H9 (cell line): ENCODE measurements at regions not wholly inside any gene's neighbourhood (a gene's known extent, or its start where the extent isn't known, plus 50 kb on each side); places are given as distances from the start of the nearest gene placed in this dataset.

Experiments
- DNase-seq: peaks from one replicate; pipeline ENCODE4 v3.0.0-alpha.2; 2017
- H2AFZ ChIP-seq: one replicate; pipeline ENCODE4 v1.6.1; 2013; ENCODE audit warnings: mild to moderate bottlenecking, low read length, control low read depth, moderate library complexity
- H2AK5ac ChIP-seq: 2 replicates; pipeline ENCODE4 v1.6.1; 2013; ENCODE audit warnings: low read length, control low read depth, mixed read lengths; ENCODE audit not compliant: insufficient read length
- H2BK120ac ChIP-seq: one replicate; pipeline ENCODE4 v1.6.1; 2013; ENCODE audit warnings: low read depth, mild to moderate bottlenecking, low read length, control low read depth, inconsistent platforms; ENCODE audit not compliant: poor library complexity, severe bottlenecking
- H2BK12ac ChIP-seq: 2 replicates; pipeline ENCODE4 v1.6.1; 2013; ENCODE audit warnings: low read length, control low read depth, mixed read lengths, low read depth; ENCODE audit not compliant: insufficient read length
- H2BK15ac ChIP-seq: 2 replicates; pipeline ENCODE4 v1.6.1; 2013; ENCODE audit warnings: low read depth, low read length, control low read depth
- H2BK20ac ChIP-seq: one replicate; pipeline ENCODE4 v1.6.1; 2013; ENCODE audit warnings: low read depth, mild to moderate bottlenecking, low read length, control low read depth, inconsistent platforms; ENCODE audit not compliant: poor library complexity, severe bottlenecking
- H2BK5ac ChIP-seq: 2 replicates; pipeline ENCODE4 v1.6.1; 2013; ENCODE audit warnings: low read length, control low read depth, mixed read lengths; ENCODE audit not compliant: insufficient read length
- H3K14ac ChIP-seq: 2 replicates; pipeline ENCODE4 v1.6.1; 2013; ENCODE audit warnings: low read length, control low read depth; ENCODE audit not compliant: insufficient read depth
- H3K18ac ChIP-seq: 2 replicates; pipeline ENCODE4 v1.6.1; 2013; ENCODE audit warnings: low read depth, mild to moderate bottlenecking, mixed read lengths, low read length, control low read depth; ENCODE audit not compliant: insufficient read length
- H3K23ac ChIP-seq: 2 replicates; pipeline ENCODE4 v1.6.1; 2013; ENCODE audit warnings: low read length, control low read depth, mixed read lengths, low read depth; ENCODE audit not compliant: insufficient read length
- H3K23me2 ChIP-seq: 2 replicates; pipeline ENCODE4 v1.6.1; 2013; ENCODE audit warnings: low read depth, mild to moderate bottlenecking, mixed read lengths, low read length, control low read depth; ENCODE audit not compliant: insufficient read length, poor library complexity, severe bottlenecking
- H3K27ac ChIP-seq: 2 replicates; pipeline ENCODE4 v1.5.1; 2013; ENCODE audit warnings: low read length, control low read depth, mixed read lengths, low read depth; ENCODE audit not compliant: insufficient read length
- H3K27me3 ChIP-seq: 2 replicates; pipeline ENCODE4 v1.6.1; 2013; ENCODE audit warnings: low read length, control low read depth, inconsistent platforms; ENCODE audit not compliant: insufficient read depth
- H3K4ac ChIP-seq: 2 replicates; pipeline ENCODE4 v1.6.1; 2013; ENCODE audit warnings: low read depth, mild to moderate bottlenecking, control low read depth, inconsistent platforms, low read length, moderate library complexity
- H3K4me1 ChIP-seq: 2 replicates; pipeline ENCODE4 v1.6.1; 2013; ENCODE audit warnings: low read length, control low read depth, inconsistent platforms; ENCODE audit not compliant: insufficient read depth
- H3K4me2 ChIP-seq: 2 replicates; pipeline ENCODE4 v1.6.1; 2013; ENCODE audit warnings: low read length, control low read depth, mixed read lengths; ENCODE audit not compliant: insufficient read length, insufficient read depth
- H3K56ac ChIP-seq: 2 replicates; pipeline ENCODE4 v1.6.1; 2013; ENCODE audit warnings: low read depth, mild to moderate bottlenecking, mixed read lengths, low read length, control low read depth; ENCODE audit not compliant: insufficient read length
- H3K79me1 ChIP-seq: 2 replicates; pipeline ENCODE4 v1.6.1; 2013; ENCODE audit warnings: low read depth, mild to moderate bottlenecking, moderate library complexity, low read length, control low read depth, inconsistent platforms; ENCODE audit not compliant: insufficient read depth, poor library complexity, severe bottlenecking
- H3K79me2 ChIP-seq: 2 replicates; pipeline ENCODE4 v1.6.1; 2013; ENCODE audit warnings: low read length, control low read depth, inconsistent platforms; ENCODE audit not compliant: insufficient read depth
- H3K9ac ChIP-seq: 2 replicates; pipeline ENCODE4 v1.6.1; 2013; ENCODE audit warnings: low read length, control low read depth, mixed read lengths; ENCODE audit not compliant: insufficient read length; ENCODE audit errors: extremely low read depth
- H3K9me3 ChIP-seq: one replicate; pipeline ENCODE4 v1.6.1; 2013; ENCODE audit warnings: low read depth, low read length, inconsistent platforms; ENCODE audit not compliant: control insufficient read depth
- H3T11ph ChIP-seq: one replicate; pipeline ENCODE4 v1.6.1; 2013; ENCODE audit warnings: mild to moderate bottlenecking, low read length, control low read depth, inconsistent platforms
- H4K20me1 ChIP-seq: one replicate; pipeline ENCODE4 v1.6.1; 2013; ENCODE audit not compliant: control insufficient read depth, insufficient read length, insufficient read depth
- H4K5ac ChIP-seq: 2 replicates; pipeline ENCODE4 v1.6.1; 2013; ENCODE audit warnings: low read depth, mild to moderate bottlenecking, mixed read lengths, low read length, control low read depth; ENCODE audit not compliant: insufficient read length
- H4K8ac ChIP-seq: replicated peaks from 2 replicates; pipeline ENCODE4 v1.6.1; 2013; ENCODE audit warnings: low read length, control low read depth, mixed read lengths, low read depth; ENCODE audit not compliant: insufficient read length
- H4K91ac ChIP-seq: 2 replicates; pipeline ENCODE4 v1.6.1; 2013; ENCODE audit warnings: low read depth, mild to moderate bottlenecking, moderate library complexity, mixed read lengths, low read length, control low read depth; ENCODE audit not compliant: insufficient read length
- H3K27ac Mint-ChIP-seq, 3 experiments: 2 replicates in 2 of 3; 3 replicates in 1 of 3; pipeline ENCODE4 v1.8.0; 2020 to 2021; ENCODE audit warnings: mixed read lengths in 3 of 3, mild to moderate bottlenecking in 1 of 3, moderate library complexity in 1 of 3
- H3K27me3 Mint-ChIP-seq: 2 replicates; pipeline ENCODE4 v1.8.0; 2021; ENCODE audit warnings: low read depth, mild to moderate bottlenecking, moderate library complexity, mixed read lengths
- H3K36me3 Mint-ChIP-seq, 3 experiments: 2 replicates in 2 of 3; 3 replicates in 1 of 3; pipeline ENCODE4 v1.8.0; 2020 to 2021; ENCODE audit warnings: low read depth in 3 of 3, mixed read lengths in 3 of 3; ENCODE audit not compliant: insufficient read depth in 1 of 3
- H3K4me1 Mint-ChIP-seq, 2 experiments: 2 replicates each; pipeline ENCODE4 v1.8.0; 2020; ENCODE audit warnings: mixed read lengths in 2 of 2
- H3K4me3 Mint-ChIP-seq, 2 experiments: 2 replicates in 1 of 2; 3 replicates in 1 of 2; pipeline ENCODE4 v1.8.0; 2020 to 2021; ENCODE audit warnings: mild to moderate bottlenecking in 2 of 2, mixed read lengths in 2 of 2, moderate library complexity in 1 of 2
- H3K9me3 Mint-ChIP-seq, 2 experiments: 2 replicates in 1 of 2; 3 replicates in 1 of 2; pipeline ENCODE4 v1.8.0; 2020; ENCODE audit warnings: mild to moderate bottlenecking in 2 of 2, mixed read lengths in 2 of 2, moderate library complexity in 1 of 2
- CTCF ChIP-seq: fragments of 200-600 bp; sonication (generic); conservative IDR thresholded peaks from 3 replicates; pipeline ENCODE4 v1.8.0; 2021; ENCODE audit warnings: antibody characterized with exemption, mild to moderate bottlenecking
- WGBS: extraction: QIAGEN DNeasy Blood & Tissue Kit; methylation state at CpG from one replicate; pipeline ENCODE4 v1.1.7; 2013; ENCODE audit warnings: missing lambda C conversion rate, low lambda C conversion rate, mixed read lengths; ENCODE audit not compliant: insufficient read length; ENCODE audit errors: extremely low coverage; 5-methylcytosine and 5-hydroxymethylcytosine counted together

- no peak overlapping the region for H3K14ac ChIP-seq
- H3T11ph ChIP-seq, result no peak overlapping the region
- H3K9me3 Mint-ChIP-seq, result no peaks in the 10 kb centered on the region
- no peak overlapping the region for H2AK5ac ChIP-seq
- no peaks in the 10 kb centered on the region for H3K79me2 ChIP-seq
- H4K8ac ChIP-seq, result no peak overlapping the region
- H2AFZ ChIP-seq, result no peak overlapping the region
- DNase-seq, result no peak
- H3K4me1 ChIP-seq, result no peaks in the 10 kb centered on the region
- H2BK12ac ChIP-seq, result no peak overlapping the region
- H2BK5ac ChIP-seq, result no peak overlapping the region
- no peak overlapping the region for H3K56ac ChIP-seq
- no peak overlapping the region for H2BK120ac ChIP-seq
- H3K9me3 ChIP-seq, result no peaks in the 10 kb centered on the region
- H3K18ac ChIP-seq, result no peak overlapping the region
- no peak overlapping the region for H3K4me2 ChIP-seq
- H3K27ac Mint-ChIP-seq, result no peak overlapping the region
- H4K91ac ChIP-seq, result no peak overlapping the region
- no peaks in the 10 kb centered on the region for H3K27me3 ChIP-seq
- no peaks in the 10 kb centered on the region for H3K27me3 Mint-ChIP-seq
- no CpG with 5 or more reads among the region's 1 CpG for WGBS
- H3K4me3 Mint-ChIP-seq, result no peak overlapping the region
- no peak overlapping the region for H3K4ac ChIP-seq
- H2BK15ac ChIP-seq, result no peak overlapping the region
- H3K79me1 ChIP-seq, result no peaks in the 10 kb centered on the region
- no peak overlapping the region for H3K23ac ChIP-seq
- H2BK20ac ChIP-seq, result no peak overlapping the region
- H3K27ac ChIP-seq, result no peak overlapping the region
- no peaks in the 10 kb centered on the region for H4K20me1 ChIP-seq
- H3K36me3 Mint-ChIP-seq, result no peaks in the 10 kb centered on the region
- no peak for TF ChIP-seq CTCF
- no peaks in the 10 kb centered on the region for H3K23me2 ChIP-seq
- no peak overlapping the region for H4K5ac ChIP-seq
- H3K9ac ChIP-seq, result no peak overlapping the region
- H3K4me1 Mint-ChIP-seq, result peaks cover 0 to 3% of the 10 kb centered on the region in 2 experiments; a peak in 1 of 4 replicates
Observed at GRCh38 chr2:80858965-80859364, 554.4 kb upstream of the LRRTM1 start.
